ENCODE measurements at regions not wholly inside any gene's neighbourhood (a gene's known extent, or its start where the extent isn't known, plus 50 kb on each side); places are given as distances from the start of the nearest gene placed in this dataset.

GRCh38 chr14:85454226-85454813 is 75.6 kb upstream of the FLRT2 start:
- no peak for DNase-seq
- Mint-ChIP-seq H3K9me3 (peaks cover 2 to 4% of the 10 kb centered on the region in 2 donors), H3K4me3 (no peak overlapping the region), H3K4me1 (no peaks in the 10 kb centered on the region), H3K27ac (no peak overlapping the region), H3K36me3 (no peaks in the 10 kb centered on the region), H3K27me3 (no peaks in the 10 kb centered on the region)
- ATAC-seq (replicated peaks): no peak

GRCh38 chr14:85459361-85460000 is 70.5 kb upstream of the FLRT2 start:
- H3K4me3 Mint-ChIP-seq: no peak overlapping the region
- H3K36me3 Mint-ChIP-seq: no peaks in the 10 kb centered on the region
- H3K27me3 Mint-ChIP-seq: no peaks in the 10 kb centered on the region
- H3K27ac Mint-ChIP-seq: no peak overlapping the region
- H3K9me3 Mint-ChIP-seq: peaks cover 0 to 4% of the 10 kb centered on the region in 2 donors
- no peak for DNase-seq
- ATAC-seq (replicated peaks): no peak
- no peaks in the 10 kb centered on the region for H3K4me1 Mint-ChIP-seq

- Mint-ChIP-seq H3K4me1 (no peaks in the 10 kb centered on the region), H3K27me3 (no peaks in the 10 kb centered on the region), H3K36me3 (no peaks in the 10 kb centered on the region), H3K27ac (no peak overlapping the region), H3K4me3 (no peak overlapping the region), H3K9me3 (peaks cover 0 to 4% of the 10 kb centered on the region in 2 donors)
- DNase-seq: no peak
- no peak for ATAC-seq (replicated peaks)
These were observed 68.4 kb upstream of the FLRT2 start for GRCh38 chr14:85461432-85462133.

GRCh38 chr14:85463512-85463911 is 66.4 kb upstream of the FLRT2 start:
- no peaks in the 10 kb centered on the region for H3K36me3 Mint-ChIP-seq
- no peak overlapping the region for H3K4me3 Mint-ChIP-seq
- H3K27me3 Mint-ChIP-seq: no peaks in the 10 kb centered on the region
- no peak overlapping the region for H3K27ac Mint-ChIP-seq
- peaks cover 0 to 4% of the 10 kb centered on the region in 2 donors for H3K9me3 Mint-ChIP-seq
- no peak for ATAC-seq (replicated peaks)
- H3K4me1 Mint-ChIP-seq: no peaks in the 10 kb centered on the region
- no peak for DNase-seq

- H3K4me3 Mint-ChIP-seq: no peak overlapping the region
- ATAC-seq (replicated peaks) (no peak), DNase-seq (no peak)
- H3K27ac Mint-ChIP-seq: no peak overlapping the region
- H3K27me3 Mint-ChIP-seq: no peaks in the 10 kb centered on the region
- H3K9me3 Mint-ChIP-seq: peaks cover 0 to 4% of the 10 kb centered on the region in 2 donors
- no peaks in the 10 kb centered on the region for H3K36me3 Mint-ChIP-seq
- H3K4me1 Mint-ChIP-seq: no peaks in the 10 kb centered on the region
These were observed 65.6 kb upstream of the FLRT2 start for GRCh38 chr14:85464135-85464895.

- Mint-ChIP-seq H3K9me3 (peaks cover 0 to 4% of the 10 kb centered on the region in 2 donors), H3K36me3 (no peaks in the 10 kb centered on the region), H3K4me3 (no peak overlapping the region), H3K27ac (no peak overlapping the region), H3K4me1 (no peaks in the 10 kb centered on the region), H3K27me3 (no peaks in the 10 kb centered on the region)
- DNase-seq (no peak), ATAC-seq (replicated peaks) (no peak)
These were observed 63.3 kb upstream of the FLRT2 start for GRCh38 chr14:85466678-85467077.

- Mint-ChIP-seq H3K4me3 (no peak overlapping the region), H3K36me3 (no peaks in the 10 kb centered on the region), H3K4me1 (no peaks in the 10 kb centered on the region), H3K27me3 (no peaks in the 10 kb centered on the region), H3K27ac (no peak overlapping the region), H3K9me3 (no peaks in the 10 kb centered on the region)
- no peak for DNase-seq
- no peak for ATAC-seq (replicated peaks)
These were observed 61.1 kb upstream of the FLRT2 start for GRCh38 chr14:85468816-85469215.

GRCh38 chr14:85471156-85471555 is 58.8 kb upstream of the FLRT2 start:
- DNase-seq: no peak
- no peak for ATAC-seq (replicated peaks)

GRCh38 chr14:85471744-85472143 is 58.2 kb upstream of the FLRT2 start:
- Mint-ChIP-seq H3K4me1 (no peaks in the 10 kb centered on the region), H3K27ac (no peak overlapping the region), H3K27me3 (no peaks in the 10 kb centered on the region), H3K4me3 (no peak overlapping the region), H3K9me3 (no peaks in the 10 kb centered on the region), H3K36me3 (no peaks in the 10 kb centered on the region)
- ATAC-seq (replicated peaks) (no peak), DNase-seq (no peak)

More at GRCh38 chr14:85471156-85471555, 58.8 kb upstream of the FLRT2 start:
- Mint-ChIP-seq H3K27ac (no peak overlapping the region), H3K36me3 (no peaks in the 10 kb centered on the region), H3K4me1 (no peaks in the 10 kb centered on the region), H3K27me3 (no peaks in the 10 kb centered on the region), H3K9me3 (no peaks in the 10 kb centered on the region), H3K4me3 (no peak overlapping the region)

GRCh38 chr14:85474431-85474830 is 55.5 kb upstream of the FLRT2 start:
- Mint-ChIP-seq H3K27ac (no peak overlapping the region), H3K4me1 (no peaks in the 10 kb centered on the region)

GRCh38 chr14:85475113-85475512 is 54.8 kb upstream of the FLRT2 start:
- H3K27ac Mint-ChIP-seq: no peak overlapping the region
- no peaks in the 10 kb centered on the region for H3K36me3 Mint-ChIP-seq
- no peaks in the 10 kb centered on the region for H3K9me3 Mint-ChIP-seq
- H3K4me3 Mint-ChIP-seq: no peak overlapping the region
- DNase-seq (no peak), ATAC-seq (replicated peaks) (no peak)
- no peaks in the 10 kb centered on the region for H3K27me3 Mint-ChIP-seq
- H3K4me1 Mint-ChIP-seq: no peaks in the 10 kb centered on the region

More at GRCh38 chr14:85474431-85474830, 55.5 kb upstream of the FLRT2 start:
- H3K4me3 Mint-ChIP-seq: no peak overlapping the region
- no peak for DNase-seq
- ATAC-seq (replicated peaks): no peak
- H3K36me3 Mint-ChIP-seq: no peaks in the 10 kb centered on the region
- H3K27me3 Mint-ChIP-seq: no peaks in the 10 kb centered on the region
- H3K9me3 Mint-ChIP-seq: no peaks in the 10 kb centered on the region

GRCh38 chr14:85479306-85479705 is 50.6 kb upstream of the FLRT2 start:
- DNase-seq (no peak), ATAC-seq (replicated peaks) (no peak)
- H3K27me3 Mint-ChIP-seq: no peaks in the 10 kb centered on the region
- no peaks in the 10 kb centered on the region for H3K36me3 Mint-ChIP-seq
- no peak overlapping the region for H3K27ac Mint-ChIP-seq
- no peak overlapping the region for H3K4me3 Mint-ChIP-seq
- no peaks in the 10 kb centered on the region for H3K9me3 Mint-ChIP-seq
- H3K4me1 Mint-ChIP-seq: no peaks in the 10 kb centered on the region

GRCh38 chr14:85479771-85480170 is 50.2 kb upstream of the FLRT2 start:
- H3K4me1 Mint-ChIP-seq: no peaks in the 10 kb centered on the region
- H3K9me3 Mint-ChIP-seq: no peaks in the 10 kb centered on the region
- ATAC-seq (replicated peaks): no peak

More at GRCh38 chr14:85479771-85480170, 50.2 kb upstream of the FLRT2 start:
- Mint-ChIP-seq H3K36me3 (no peaks in the 10 kb centered on the region), H3K27ac (no peak overlapping the region), H3K27me3 (no peaks in the 10 kb centered on the region), H3K4me3 (no peak overlapping the region)
- no peak for DNase-seq

Measured in stimulated activated naive B cell treated with anti-CD40 and anti-IgM and Interleukin-4, amounts not matched to agents 10 μg/mL and 1 μg/mL and 100 μg/mL, for 72 hours (primary cell).